ENCODE measurements at regions not wholly inside any gene's neighbourhood (a gene's known extent, or its start where the extent isn't known, plus 50 kb on each side); places are given as distances from the start of the nearest gene placed in this dataset.

DNA sequence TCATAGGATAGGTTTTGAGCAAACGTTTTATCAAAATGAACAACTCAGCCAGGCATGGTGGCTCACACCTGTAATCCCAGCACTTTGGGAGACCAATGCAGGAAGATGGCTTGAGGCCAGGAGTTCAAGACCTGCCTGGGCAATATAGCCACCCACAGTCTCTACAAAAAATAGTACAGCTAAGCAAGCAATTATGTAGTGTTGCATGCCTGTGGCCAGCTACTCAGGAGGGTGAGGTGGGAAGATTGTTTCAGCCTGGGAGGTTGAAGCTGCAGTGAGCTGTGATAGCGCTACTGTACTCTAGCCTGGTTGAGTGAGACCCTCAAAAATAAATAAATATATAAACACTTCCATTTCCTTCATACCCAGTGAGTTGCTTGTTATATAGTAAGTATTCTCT lies 67.1 kb downstream of the LSMEM1 start:
- TF ChIP-seq, protein P1, sequence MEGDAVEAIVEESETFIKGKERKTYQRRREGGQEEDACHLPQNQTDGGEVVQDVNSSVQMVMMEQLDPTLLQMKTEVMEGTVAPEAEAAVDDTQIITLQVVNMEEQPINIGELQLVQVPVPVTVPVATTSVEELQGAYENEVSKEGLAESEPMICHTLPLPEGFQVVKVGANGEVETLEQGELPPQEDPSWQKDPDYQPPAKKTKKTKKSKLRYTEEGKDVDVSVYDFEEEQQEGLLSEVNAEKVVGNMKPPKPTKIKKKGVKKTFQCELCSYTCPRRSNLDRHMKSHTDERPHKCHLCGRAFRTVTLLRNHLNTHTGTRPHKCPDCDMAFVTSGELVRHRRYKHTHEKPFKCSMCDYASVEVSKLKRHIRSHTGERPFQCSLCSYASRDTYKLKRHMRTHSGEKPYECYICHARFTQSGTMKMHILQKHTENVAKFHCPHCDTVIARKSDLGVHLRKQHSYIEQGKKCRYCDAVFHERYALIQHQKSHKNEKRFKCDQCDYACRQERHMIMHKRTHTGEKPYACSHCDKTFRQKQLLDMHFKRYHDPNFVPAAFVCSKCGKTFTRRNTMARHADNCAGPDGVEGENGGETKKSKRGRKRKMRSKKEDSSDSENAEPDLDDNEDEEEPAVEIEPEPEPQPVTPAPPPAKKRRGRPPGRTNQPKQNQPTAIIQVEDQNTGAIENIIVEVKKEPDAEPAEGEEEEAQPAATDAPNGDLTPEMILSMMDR (IDR thresholded peaks at IDR 0.05; ENCODE audit: poor library complexity, severe bottlenecking), result no peak
- TF ChIP-seq TAF1 (IDR thresholded peaks at IDR 0.05; ENCODE audit: low read depth) (no peak), EZH2 (IDR thresholded peaks at IDR 0.05; ENCODE audit: borderline replicate concordance, insufficient read depth, low read length, poor library complexity, severe bottlenecking) (no peak), RAD21 (conservative IDR thresholded peaks at IDR 0.05) (no peak), EP300 (conservative IDR thresholded peaks at IDR 0.05; ENCODE audit: poor library complexity, severe bottlenecking) (no peak)
- TF ChIP-seq, protein P2, sequence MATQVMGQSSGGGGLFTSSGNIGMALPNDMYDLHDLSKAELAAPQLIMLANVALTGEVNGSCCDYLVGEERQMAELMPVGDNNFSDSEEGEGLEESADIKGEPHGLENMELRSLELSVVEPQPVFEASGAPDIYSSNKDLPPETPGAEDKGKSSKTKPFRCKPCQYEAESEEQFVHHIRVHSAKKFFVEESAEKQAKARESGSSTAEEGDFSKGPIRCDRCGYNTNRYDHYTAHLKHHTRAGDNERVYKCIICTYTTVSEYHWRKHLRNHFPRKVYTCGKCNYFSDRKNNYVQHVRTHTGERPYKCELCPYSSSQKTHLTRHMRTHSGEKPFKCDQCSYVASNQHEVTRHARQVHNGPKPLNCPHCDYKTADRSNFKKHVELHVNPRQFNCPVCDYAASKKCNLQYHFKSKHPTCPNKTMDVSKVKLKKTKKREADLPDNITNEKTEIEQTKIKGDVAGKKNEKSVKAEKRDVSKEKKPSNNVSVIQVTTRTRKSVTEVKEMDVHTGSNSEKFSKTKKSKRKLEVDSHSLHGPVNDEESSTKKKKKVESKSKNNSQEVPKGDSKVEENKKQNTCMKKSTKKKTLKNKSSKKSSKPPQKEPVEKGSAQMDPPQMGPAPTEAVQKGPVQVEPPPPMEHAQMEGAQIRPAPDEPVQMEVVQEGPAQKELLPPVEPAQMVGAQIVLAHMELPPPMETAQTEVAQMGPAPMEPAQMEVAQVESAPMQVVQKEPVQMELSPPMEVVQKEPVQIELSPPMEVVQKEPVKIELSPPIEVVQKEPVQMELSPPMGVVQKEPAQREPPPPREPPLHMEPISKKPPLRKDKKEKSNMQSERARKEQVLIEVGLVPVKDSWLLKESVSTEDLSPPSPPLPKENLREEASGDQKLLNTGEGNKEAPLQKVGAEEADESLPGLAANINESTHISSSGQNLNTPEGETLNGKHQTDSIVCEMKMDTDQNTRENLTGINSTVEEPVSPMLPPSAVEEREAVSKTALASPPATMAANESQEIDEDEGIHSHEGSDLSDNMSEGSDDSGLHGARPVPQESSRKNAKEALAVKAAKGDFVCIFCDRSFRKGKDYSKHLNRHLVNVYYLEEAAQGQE (IDR thresholded peaks at IDR 0.05; ENCODE audit: borderline replicate concordance), result no peak
